NCI-H2196 treated with DMSO at 0.1 percent for 48 hours (cell line): ENCODE measurements at regions not wholly inside any gene's neighbourhood (a gene's known extent, or its start where the extent isn't known, plus 50 kb on each side); places are given as distances from the start of the nearest gene placed in this dataset.

ENCODE experiments used
- DNase-seq: peaks from one replicate; lab custom pipeline; 2025; ENCODE audit not compliant: unreplicated experiment; lab: John Stamatoyannopoulos, UW

DNA sequence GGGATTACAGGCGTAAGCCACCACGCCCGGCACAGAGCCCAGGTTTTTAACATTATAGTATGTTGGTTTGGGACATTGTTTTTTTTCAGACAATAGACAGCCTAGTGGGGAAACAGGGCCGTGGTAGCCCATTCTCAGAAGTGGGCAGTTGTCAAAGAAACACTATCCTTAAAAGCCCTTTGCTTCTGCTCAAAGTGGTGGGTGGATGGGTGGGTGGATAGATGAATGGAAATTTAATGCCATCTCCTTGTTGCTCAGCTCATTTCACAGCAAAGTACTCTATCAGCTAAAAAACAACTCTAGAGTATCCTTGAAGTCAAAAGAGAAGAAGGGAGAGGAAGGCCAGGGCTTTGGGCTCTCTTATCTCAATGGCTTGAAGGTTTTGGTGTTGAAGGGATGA lies 137.8 kb downstream of the RRAGC start:
- DNase-seq, result no peak

DNA sequence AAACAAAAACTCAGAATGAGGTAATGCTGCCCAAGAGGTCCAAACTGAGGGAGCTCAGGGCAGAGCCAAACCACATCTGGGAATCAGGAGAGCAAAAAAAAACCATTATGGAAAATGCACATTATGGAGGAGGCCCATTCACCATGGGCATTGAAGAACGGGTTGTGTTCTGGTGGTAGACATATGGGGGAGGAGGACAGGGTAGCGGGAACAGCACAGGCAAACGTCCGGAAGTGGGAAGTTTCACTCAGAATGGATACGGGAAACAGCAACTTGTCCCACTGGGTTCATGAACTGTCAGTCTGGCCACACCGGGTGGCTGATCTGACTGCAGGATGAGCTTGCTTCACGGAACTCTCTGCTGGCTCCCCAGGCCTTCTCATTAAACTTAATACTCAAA lies 139.7 kb downstream of the RRAGC start:
- DNase-seq, result no peak

DNA sequence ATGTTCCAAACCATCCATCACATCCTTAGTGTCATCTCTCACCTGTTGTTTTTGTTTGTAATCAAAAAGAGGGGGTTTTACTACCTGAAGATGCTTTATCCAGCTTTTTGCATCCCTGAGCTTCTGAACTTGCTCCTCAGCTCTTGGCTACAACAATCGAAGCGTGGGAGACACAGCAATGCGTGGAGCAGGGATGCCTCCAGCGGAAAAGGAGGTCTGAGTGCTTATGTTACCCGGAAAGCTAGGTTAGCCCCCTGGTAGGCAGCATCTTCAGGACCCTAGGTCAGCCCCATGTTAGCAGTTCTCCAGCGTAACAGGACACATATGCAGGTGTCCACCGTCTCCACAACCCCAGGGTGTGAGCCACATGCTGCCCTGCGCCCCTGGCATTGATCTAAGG lies 141.5 kb downstream of the RRAGC start:
- DNase-seq, result no peak

DNA sequence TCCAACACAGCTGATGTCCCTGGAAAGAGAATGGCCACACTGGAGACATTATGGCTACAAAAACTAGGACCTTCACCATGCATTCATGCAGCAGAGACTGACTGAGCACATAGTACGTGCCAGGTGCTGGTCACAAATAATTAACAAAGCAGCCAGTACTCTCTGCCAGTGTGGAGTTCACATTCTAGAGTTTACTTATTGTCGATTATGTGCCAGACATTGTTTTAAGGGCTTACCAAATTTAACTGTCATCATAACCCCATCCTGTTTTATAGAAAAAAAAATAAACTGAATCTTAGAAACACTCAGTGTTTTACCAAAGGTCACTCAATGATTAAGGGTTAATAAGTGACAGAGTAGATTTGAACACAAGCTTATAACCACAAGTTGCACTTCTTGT lies 143.3 kb downstream of the RRAGC start:
- DNase-seq, result no peak

DNA sequence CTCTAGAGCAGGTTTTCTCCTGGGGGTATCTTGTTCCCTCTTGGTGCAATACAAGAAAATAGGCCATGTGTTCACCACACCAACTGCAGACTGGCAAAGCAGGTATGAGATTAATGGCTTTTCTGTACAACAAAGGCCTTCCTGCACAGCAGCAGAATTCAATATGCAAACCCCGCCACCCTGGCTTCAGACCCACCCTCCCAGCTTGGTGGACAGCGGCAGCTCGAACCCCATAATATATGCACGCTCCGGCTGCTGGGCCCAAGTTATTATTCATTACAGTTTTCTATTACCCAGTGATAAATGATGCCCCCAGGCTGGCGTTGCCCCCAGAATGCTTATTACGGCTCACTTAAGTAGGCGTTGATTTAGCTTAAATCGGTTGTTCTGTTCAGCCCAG lies 144.2 kb downstream of the RRAGC start:
- no peak for DNase-seq

DNA sequence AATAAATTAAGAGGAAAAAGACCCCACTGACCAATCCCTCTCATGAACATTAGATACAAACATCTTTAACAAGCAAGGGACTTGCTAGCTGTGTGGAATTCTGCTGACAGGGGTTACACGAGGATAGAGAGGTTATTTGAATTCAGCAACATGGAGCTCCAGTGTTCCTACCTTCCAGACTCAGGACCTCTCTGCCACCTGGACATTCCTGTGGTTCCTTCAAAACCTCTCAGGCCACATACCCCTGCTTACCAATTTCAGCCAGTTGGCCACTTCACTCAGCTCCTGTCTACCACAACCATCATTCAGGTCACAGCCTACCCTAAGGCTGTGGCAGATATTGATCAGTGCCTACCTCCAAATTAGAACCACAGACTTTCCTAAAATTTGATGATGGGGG lies 147.5 kb downstream of the RRAGC start:
- no peak for DNase-seq

DNA sequence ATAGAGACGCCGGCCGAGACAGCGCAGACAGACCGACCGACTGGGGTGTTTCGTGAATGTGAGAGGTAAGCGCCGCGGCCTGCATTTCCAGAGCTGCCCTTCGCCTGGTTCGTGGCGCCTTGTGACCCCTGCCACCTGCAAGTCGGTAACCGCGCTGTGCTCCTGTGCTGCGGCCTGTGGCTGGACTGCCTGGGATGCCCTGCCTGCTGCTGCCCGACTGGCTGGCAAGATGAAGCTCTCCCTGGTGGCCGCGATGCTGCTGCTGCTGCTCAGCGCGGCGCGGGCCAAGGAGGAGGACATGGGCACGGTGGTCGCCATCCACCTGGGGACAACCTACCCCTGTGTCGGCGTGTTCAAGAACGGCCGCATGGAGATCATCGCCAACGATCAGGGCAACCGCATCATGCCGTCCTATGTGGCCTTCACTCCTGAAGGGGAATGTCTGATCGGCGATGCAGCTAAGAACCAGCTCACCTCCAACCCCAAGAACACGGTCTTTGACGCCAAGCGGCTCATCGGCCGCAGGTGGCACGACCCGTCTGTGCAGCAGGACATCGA lies 150.8 kb downstream of the RRAGC start:
- DNase-seq, result no peak

DNA sequence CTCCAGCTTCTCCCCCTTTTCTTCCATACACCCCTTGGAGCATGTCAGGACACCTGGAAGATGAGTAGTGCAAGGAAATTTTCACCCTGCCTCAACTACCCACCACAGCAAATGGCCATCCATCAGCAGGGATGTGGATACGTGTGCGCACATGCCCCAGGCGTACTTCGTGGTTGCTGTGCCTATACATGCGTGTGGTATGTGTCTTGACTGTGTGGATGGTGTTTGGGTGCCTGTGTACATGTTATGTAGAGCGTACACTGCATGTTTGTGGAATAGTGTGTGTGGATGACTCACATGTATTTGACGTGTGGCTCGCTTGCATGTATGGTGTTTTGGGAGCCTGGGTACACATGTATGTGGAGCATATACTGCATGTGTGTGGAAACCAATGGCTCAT lies 158.5 kb downstream of the RRAGC start:
- DNase-seq, result no peak

DNA sequence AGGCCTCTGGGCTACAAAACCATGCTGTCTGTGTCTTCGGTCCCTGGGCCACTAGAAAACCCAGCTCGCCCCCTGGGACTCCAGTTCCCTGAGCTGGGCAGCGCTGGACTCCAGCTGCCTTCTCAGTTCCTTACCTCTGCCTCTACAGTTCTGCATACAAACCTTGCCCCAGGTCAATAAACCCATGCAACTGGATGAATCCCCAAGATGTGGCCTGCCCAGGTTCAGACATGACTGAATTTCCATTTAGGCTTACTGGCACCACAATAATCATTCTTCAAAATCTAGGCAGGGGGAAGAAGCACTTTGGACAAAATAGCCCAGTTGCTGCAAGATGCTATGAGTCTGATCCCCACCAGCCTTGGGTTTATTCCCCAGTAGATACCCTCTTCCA lies 159.5 kb downstream of the RRAGC start:
- no peak for DNase-seq

DNA sequence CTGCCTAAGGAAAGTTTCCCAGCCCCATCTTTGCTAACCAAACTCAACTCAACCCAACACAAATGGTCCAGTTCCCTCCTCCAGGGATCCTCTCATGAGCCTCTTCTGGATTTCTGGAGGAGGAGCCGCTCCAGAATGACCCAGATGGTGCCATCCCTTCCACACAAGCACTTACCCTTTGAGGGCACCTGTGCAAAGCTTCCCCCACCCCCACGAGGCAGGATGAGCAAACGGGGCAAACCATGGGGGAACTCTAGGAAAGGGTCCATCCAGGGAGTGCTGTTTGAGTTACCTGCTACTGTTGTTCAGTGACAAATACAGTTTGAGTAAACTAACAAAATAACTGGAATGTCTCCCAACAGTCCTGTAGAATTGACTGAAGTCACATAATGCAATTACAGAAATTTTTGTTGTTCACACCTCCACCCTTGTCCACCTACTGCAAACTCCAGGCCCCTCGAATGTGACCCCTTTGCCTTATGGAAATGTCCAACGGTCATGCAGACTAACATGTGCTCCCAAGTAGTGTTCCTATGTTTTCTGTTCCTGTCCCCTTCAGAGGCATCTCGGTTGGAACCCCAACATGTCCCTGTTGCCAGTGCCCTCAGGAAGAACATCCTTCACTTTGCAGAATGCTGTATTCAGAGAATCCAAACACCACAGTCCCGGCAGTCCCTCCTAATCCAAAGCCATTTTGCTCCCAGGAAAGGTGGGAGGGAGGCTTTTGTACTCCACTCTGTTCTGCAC lies 160.1 kb downstream of the RRAGC start:
- DNase-seq, result no peak

DNA sequence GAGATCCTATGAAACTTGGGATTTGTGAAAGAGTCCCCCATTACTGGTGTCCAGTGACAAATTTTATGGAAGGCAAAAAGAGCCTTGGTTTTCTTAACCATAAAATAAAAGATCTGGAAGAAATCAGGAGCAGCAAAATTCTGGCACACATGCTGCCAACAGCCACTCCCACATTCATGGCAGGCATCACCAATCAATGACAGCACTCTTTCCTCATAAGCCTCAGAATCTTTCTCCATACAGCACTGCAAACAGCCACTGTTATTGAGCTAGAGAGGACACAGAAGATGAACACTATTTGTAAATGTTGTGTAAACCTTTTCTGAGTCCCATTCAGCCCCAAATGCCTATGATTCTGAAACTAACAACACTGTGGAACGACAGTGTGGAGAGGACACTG lies 162.2 kb downstream of the RRAGC start:
- no peak for DNase-seq

DNA sequence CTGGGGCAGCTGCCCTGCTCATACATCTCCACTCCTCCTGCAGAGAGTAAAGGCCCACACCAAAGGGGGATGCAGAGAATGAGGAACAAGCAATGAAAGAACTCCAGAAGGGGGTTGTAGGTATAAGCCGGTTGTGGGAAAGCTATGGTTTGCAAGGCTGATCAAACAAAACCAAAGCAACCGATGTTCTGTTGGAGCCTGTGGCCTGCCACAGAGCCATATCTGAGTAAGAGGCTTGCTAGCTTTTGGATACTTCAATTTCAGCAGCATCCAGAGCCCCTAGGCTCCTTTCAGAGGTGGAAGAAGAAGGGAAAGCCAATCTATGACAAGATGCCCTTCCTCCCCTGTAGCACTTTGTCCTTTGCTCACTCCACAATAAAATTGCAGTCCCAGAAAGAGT lies 163.2 kb downstream of the RRAGC start:
- no peak for DNase-seq

DNA sequence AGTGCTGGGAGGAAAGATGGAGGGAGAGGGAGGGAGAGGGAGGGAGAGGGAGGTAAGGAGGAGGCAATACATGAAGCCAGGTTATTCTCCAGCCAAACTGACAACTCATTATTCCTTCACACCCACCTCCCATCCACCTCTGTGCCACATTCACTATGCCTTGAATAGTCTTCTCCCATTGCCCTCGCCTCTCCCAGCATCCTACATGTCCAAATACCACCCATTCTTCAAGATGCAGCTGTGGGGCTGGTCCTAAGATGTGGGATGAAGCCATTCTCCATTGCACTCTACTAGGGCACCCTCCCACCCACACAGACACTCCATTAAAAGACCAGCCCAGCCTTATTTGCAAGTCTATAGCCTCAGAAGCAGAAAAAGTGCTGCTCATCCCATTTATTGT lies 165.8 kb downstream of the RRAGC start:
- DNase-seq, result no peak

DNA sequence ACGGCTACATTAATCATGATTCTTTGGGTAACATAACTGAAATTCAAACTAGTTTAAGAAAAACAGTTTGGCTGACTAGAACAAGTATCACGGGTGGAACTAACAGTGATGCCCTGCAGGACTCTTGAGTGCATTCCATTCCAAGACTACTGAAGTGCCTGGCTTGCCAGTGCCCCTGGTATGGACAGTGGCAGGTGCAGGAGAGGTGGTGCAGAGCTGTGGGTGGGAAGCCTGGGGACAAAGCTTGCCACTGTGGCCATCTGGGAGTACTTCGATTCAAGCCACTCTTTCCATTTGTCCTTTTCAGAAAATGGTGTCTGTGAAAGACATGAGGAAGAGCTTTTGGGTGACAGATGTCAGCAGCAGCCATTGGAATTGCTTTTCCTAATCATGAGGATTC lies 166.5 kb downstream of the RRAGC start:
- no peak for DNase-seq

DNA sequence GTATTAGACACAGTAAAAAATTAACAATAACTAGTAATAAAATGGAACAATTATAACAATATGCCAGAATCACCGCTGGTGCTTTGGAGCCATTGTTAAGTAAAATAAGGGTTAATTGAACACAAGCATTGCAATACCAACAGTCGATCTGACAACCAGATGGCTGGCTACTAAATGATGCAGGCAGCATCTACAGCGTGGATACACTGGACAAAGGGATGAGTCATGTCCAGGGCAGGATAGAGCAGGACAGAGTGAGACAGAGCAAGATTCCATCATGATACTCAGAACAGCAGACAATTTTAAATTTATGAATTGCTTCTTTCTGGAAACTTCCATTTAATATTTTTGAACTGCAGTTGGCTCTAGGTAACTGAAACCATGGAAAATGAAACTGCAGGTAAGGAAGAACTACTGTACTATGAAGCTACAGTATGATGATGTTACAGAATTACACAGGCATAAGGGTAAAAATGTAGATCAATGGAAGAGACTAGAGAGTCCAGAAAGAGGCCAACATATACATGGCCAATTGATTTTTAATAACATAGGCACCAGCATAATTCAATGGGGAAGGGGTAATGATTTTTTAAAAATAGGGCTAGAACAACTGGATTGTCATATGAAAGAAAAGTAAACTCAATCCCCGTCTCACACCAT lies 168.7 kb downstream of the RRAGC start:
- DNase-seq, result no peak

DNA sequence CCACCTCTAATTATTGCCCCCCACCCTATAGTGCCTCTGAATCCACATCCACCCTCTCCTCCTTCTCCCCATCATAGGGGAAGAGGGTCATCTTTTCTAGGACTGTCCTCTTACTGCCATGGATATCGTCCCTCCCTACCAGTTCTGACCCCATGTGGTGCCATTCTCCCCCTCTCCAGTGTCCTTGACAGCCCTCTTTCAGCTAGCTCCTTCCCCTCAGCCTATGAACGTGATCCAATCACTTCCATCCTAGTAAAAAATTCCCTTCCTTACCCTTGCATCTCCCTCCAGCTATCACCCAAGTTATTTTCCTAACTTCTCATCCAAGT lies 172.7 kb downstream of the RRAGC start:
- DNase-seq, result no peak

DNA sequence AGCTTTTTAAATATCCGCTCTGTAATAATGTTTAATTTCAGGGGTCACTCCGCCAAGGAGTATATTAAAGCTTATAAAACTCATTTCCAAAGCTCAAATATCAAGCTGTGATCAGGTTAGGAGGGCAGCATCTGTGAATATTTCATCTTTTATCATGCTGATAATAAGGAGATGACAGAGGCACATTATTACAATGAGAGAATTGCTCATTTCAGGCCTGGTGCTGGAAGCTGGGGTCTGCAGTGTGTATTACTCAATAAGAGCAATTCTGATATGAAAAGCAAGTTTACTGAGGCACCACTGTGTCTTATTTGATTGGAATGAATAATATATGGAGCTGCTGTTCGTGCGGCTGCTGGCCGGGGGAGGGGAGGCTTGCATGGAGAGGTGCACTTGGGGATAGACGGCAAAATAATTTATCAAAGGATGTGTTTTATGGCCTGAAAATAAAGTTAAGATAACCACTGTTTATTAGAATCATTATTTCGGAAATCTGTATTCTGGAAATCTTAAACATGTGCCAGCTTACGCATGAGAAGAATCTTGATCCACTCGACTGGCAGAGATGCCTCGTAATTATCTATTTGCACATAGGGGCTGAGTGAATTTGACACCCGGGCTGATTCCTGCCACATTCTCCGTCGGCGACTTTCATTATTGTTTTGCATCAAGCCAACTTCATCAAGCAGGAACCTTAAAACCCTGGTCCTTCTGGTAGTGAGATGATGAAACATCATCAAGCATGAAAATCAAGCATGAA lies 173.2 kb downstream of the RRAGC start:
- no peak for DNase-seq

DNA sequence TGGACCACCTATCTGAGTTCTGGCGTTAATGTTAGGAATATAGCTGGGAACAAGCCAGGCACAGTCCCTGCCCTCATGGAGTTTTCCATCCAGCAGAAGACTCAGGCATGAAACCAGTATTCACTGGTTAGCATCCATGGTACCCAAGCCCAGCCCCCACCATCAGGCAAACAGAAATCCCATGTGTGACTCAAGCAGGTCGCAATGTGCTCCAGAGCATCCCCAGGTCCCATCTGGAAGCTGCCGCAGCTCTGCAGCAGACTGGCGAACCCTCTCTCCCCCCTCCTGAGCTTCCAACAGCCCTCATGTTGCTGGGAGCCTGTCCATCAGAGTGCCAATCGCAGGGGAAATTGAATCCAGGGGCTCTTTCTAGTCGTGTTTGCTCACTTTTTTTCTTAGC lies 174.2 kb downstream of the RRAGC start:
- no peak for DNase-seq

DNA sequence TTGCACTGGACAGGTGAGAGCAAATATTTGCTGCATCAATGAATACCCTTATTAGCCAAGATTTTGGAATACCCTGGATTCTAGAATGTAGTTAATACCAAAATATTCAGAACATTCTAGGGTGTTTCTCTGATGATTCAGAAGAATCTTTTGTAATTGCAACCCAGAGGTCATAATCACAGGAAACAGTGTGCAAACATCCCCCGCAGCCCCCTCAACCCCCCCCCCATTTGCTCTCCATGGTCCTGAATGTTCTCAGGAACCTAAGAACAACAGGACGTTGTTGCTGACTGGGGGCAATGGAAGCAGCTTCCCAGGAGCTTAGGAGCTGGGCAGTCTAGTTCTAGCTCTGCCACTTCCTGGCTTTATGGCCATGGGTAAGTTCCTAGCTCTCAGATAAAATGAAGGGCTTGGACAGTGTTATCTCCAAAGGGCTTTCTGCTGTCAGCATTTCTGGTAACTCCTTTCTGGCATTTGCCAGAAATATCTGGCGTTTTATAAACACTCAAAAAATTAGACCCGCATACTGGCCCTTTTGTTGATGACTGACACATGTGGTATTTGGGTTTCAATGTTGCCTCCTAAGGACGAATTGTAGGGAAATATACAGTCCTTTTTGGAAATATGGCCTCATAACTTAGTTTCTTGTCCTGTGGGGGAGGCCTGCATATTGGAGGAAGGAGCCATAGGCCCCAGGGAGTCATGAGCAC lies 178.6 kb downstream of the RRAGC start:
- DNase-seq, result no peak

DNA sequence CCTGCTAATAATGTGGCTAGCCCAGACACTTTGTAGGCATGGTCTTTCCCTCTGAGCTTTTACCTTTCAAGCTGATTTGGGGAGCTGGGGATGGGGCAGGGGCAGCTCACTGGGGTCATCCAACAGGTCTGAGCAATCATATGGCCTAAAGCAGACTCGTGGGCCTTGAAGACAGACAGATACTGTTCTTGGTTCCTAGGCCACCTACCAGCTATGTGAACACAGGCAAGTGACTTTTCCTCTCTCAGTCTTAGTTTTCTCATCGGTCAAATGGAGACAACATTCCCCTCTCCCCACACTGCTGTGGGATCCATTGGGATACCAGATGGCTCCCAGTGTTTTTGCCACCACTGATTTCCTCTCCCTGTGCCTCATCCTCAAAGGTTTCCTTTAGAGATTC lies 181.8 kb downstream of the RRAGC start:
- no peak for DNase-seq

DNA sequence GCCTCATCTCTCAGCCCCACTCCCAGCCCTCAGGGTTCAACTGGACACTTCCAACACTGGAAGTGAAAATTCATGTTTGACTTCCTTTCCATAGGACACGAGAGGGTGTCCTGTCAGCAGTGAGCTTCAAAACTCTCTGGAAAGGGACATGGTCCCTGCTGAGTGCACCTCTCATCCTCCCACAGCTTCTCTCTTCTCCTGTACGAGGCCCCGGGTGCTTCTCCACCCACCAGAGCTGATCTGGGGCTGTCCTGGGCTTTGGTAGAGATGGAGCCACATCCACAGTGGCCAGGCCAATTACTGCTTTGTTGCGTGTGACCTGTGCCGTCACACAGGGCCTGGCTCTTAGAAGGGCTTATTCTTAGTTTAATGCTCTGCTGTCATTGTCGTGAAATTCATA lies 182.3 kb downstream of the RRAGC start:
- DNase-seq, result no peak

DNA sequence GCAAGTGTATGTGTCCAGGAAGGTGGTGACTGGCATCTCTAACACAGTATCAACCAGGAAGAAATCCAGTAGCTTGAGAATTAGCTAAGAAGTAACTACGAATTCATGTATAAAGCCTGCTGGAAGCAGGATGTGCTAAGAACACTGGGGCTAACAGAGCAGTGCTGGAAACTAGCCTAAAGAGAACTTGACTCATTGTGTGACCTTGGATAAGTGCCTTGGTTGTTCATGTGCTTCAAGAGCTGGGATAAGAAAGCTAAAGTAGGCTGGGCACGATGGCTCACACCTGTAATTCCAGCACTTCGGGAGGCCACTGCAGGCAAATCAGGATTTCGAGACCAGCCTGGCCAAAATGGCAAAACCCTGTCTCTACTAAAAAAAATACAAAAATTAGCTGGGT lies 186.9 kb downstream of the RRAGC start:
- DNase-seq, result no peak
